H9 (cell line): ENCODE measurements at regions not wholly inside any gene's neighbourhood (a gene's known extent, or its start where the extent isn't known, plus 50 kb on each side); places are given as distances from the start of the nearest gene placed in this dataset.

Source experiments
- DNase-seq: peaks from one replicate; pipeline ENCODE4 v3.0.0-alpha.2; 2017
- H2AFZ ChIP-seq: one replicate; pipeline ENCODE4 v1.6.1; 2013; ENCODE audit warnings: mild to moderate bottlenecking, low read length, control low read depth, moderate library complexity
- H2AK5ac ChIP-seq: 2 replicates; pipeline ENCODE4 v1.6.1; 2013; ENCODE audit warnings: low read length, control low read depth, mixed read lengths; ENCODE audit not compliant: insufficient read length
- H2BK120ac ChIP-seq: one replicate; pipeline ENCODE4 v1.6.1; 2013; ENCODE audit warnings: low read depth, mild to moderate bottlenecking, low read length, control low read depth, inconsistent platforms; ENCODE audit not compliant: poor library complexity, severe bottlenecking
- H2BK12ac ChIP-seq: 2 replicates; pipeline ENCODE4 v1.6.1; 2013; ENCODE audit warnings: low read length, control low read depth, mixed read lengths, low read depth; ENCODE audit not compliant: insufficient read length
- H2BK15ac ChIP-seq: 2 replicates; pipeline ENCODE4 v1.6.1; 2013; ENCODE audit warnings: low read depth, low read length, control low read depth
- H2BK20ac ChIP-seq: one replicate; pipeline ENCODE4 v1.6.1; 2013; ENCODE audit warnings: low read depth, mild to moderate bottlenecking, low read length, control low read depth, inconsistent platforms; ENCODE audit not compliant: poor library complexity, severe bottlenecking
- H2BK5ac ChIP-seq: 2 replicates; pipeline ENCODE4 v1.6.1; 2013; ENCODE audit warnings: low read length, control low read depth, mixed read lengths; ENCODE audit not compliant: insufficient read length
- H3K14ac ChIP-seq: 2 replicates; pipeline ENCODE4 v1.6.1; 2013; ENCODE audit warnings: low read length, control low read depth; ENCODE audit not compliant: insufficient read depth
- H3K18ac ChIP-seq: 2 replicates; pipeline ENCODE4 v1.6.1; 2013; ENCODE audit warnings: low read depth, mild to moderate bottlenecking, mixed read lengths, low read length, control low read depth; ENCODE audit not compliant: insufficient read length
- H3K23ac ChIP-seq: 2 replicates; pipeline ENCODE4 v1.6.1; 2013; ENCODE audit warnings: low read length, control low read depth, mixed read lengths, low read depth; ENCODE audit not compliant: insufficient read length
- H3K23me2 ChIP-seq: 2 replicates; pipeline ENCODE4 v1.6.1; 2013; ENCODE audit warnings: low read depth, mild to moderate bottlenecking, mixed read lengths, low read length, control low read depth; ENCODE audit not compliant: insufficient read length, poor library complexity, severe bottlenecking
- H3K27ac ChIP-seq: 2 replicates; pipeline ENCODE4 v1.5.1; 2013; ENCODE audit warnings: low read length, control low read depth, mixed read lengths, low read depth; ENCODE audit not compliant: insufficient read length
- H3K27me3 ChIP-seq: 2 replicates; pipeline ENCODE4 v1.6.1; 2013; ENCODE audit warnings: low read length, control low read depth, inconsistent platforms; ENCODE audit not compliant: insufficient read depth
- H3K4ac ChIP-seq: 2 replicates; pipeline ENCODE4 v1.6.1; 2013; ENCODE audit warnings: low read depth, mild to moderate bottlenecking, control low read depth, inconsistent platforms, low read length, moderate library complexity
- H3K4me1 ChIP-seq: 2 replicates; pipeline ENCODE4 v1.6.1; 2013; ENCODE audit warnings: low read length, control low read depth, inconsistent platforms; ENCODE audit not compliant: insufficient read depth
- H3K4me2 ChIP-seq: 2 replicates; pipeline ENCODE4 v1.6.1; 2013; ENCODE audit warnings: low read length, control low read depth, mixed read lengths; ENCODE audit not compliant: insufficient read length, insufficient read depth
- H3K56ac ChIP-seq: 2 replicates; pipeline ENCODE4 v1.6.1; 2013; ENCODE audit warnings: low read depth, mild to moderate bottlenecking, mixed read lengths, low read length, control low read depth; ENCODE audit not compliant: insufficient read length
- H3K79me1 ChIP-seq: 2 replicates; pipeline ENCODE4 v1.6.1; 2013; ENCODE audit warnings: low read depth, mild to moderate bottlenecking, moderate library complexity, low read length, control low read depth, inconsistent platforms; ENCODE audit not compliant: insufficient read depth, poor library complexity, severe bottlenecking
- H3K79me2 ChIP-seq: 2 replicates; pipeline ENCODE4 v1.6.1; 2013; ENCODE audit warnings: low read length, control low read depth, inconsistent platforms; ENCODE audit not compliant: insufficient read depth
- H3K9ac ChIP-seq: 2 replicates; pipeline ENCODE4 v1.6.1; 2013; ENCODE audit warnings: low read length, control low read depth, mixed read lengths; ENCODE audit not compliant: insufficient read length; ENCODE audit errors: extremely low read depth
- H3K9me3 ChIP-seq: one replicate; pipeline ENCODE4 v1.6.1; 2013; ENCODE audit warnings: low read depth, low read length, inconsistent platforms; ENCODE audit not compliant: control insufficient read depth
- H3T11ph ChIP-seq: one replicate; pipeline ENCODE4 v1.6.1; 2013; ENCODE audit warnings: mild to moderate bottlenecking, low read length, control low read depth, inconsistent platforms
- H4K20me1 ChIP-seq: one replicate; pipeline ENCODE4 v1.6.1; 2013; ENCODE audit not compliant: control insufficient read depth, insufficient read length, insufficient read depth
- H4K5ac ChIP-seq: 2 replicates; pipeline ENCODE4 v1.6.1; 2013; ENCODE audit warnings: low read depth, mild to moderate bottlenecking, mixed read lengths, low read length, control low read depth; ENCODE audit not compliant: insufficient read length
- H4K8ac ChIP-seq: replicated peaks from 2 replicates; pipeline ENCODE4 v1.6.1; 2013; ENCODE audit warnings: low read length, control low read depth, mixed read lengths, low read depth; ENCODE audit not compliant: insufficient read length
- H4K91ac ChIP-seq: 2 replicates; pipeline ENCODE4 v1.6.1; 2013; ENCODE audit warnings: low read depth, mild to moderate bottlenecking, moderate library complexity, mixed read lengths, low read length, control low read depth; ENCODE audit not compliant: insufficient read length
- H3K27ac Mint-ChIP-seq, 3 experiments: 2 replicates in 2 of 3; 3 replicates in 1 of 3; pipeline ENCODE4 v1.8.0; 2020 to 2021; ENCODE audit warnings: mixed read lengths in 3 of 3, mild to moderate bottlenecking in 1 of 3, moderate library complexity in 1 of 3
- H3K27me3 Mint-ChIP-seq: 2 replicates; pipeline ENCODE4 v1.8.0; 2021; ENCODE audit warnings: low read depth, mild to moderate bottlenecking, moderate library complexity, mixed read lengths
- H3K36me3 Mint-ChIP-seq, 3 experiments: 2 replicates in 2 of 3; 3 replicates in 1 of 3; pipeline ENCODE4 v1.8.0; 2020 to 2021; ENCODE audit warnings: low read depth in 3 of 3, mixed read lengths in 3 of 3; ENCODE audit not compliant: insufficient read depth in 1 of 3
- H3K4me1 Mint-ChIP-seq, 2 experiments: 2 replicates each; pipeline ENCODE4 v1.8.0; 2020; ENCODE audit warnings: mixed read lengths in 2 of 2
- H3K4me3 Mint-ChIP-seq, 2 experiments: 2 replicates in 1 of 2; 3 replicates in 1 of 2; pipeline ENCODE4 v1.8.0; 2020 to 2021; ENCODE audit warnings: mild to moderate bottlenecking in 2 of 2, mixed read lengths in 2 of 2, moderate library complexity in 1 of 2
- H3K9me3 Mint-ChIP-seq, 2 experiments: 2 replicates in 1 of 2; 3 replicates in 1 of 2; pipeline ENCODE4 v1.8.0; 2020; ENCODE audit warnings: mild to moderate bottlenecking in 2 of 2, mixed read lengths in 2 of 2, moderate library complexity in 1 of 2
- CTCF ChIP-seq: fragments of 200-600 bp; sonication (generic); conservative IDR thresholded peaks from 3 replicates; pipeline ENCODE4 v1.8.0; 2021; ENCODE audit warnings: antibody characterized with exemption, mild to moderate bottlenecking
- WGBS: extraction: QIAGEN DNeasy Blood & Tissue Kit; methylation state at CpG from one replicate; pipeline ENCODE4 v1.1.7; 2013; ENCODE audit warnings: missing lambda C conversion rate, low lambda C conversion rate, mixed read lengths; ENCODE audit not compliant: insufficient read length; ENCODE audit errors: extremely low coverage; 5-methylcytosine and 5-hydroxymethylcytosine counted together

GRCh38 chr10:78617631-78618030 is 451.1 kb upstream of the ZMIZ1 start:
- no peak for DNase-seq
- H4K20me1 ChIP-seq: no peaks in the 10 kb centered on the region
- no peaks in the 10 kb centered on the region for H3K23me2 ChIP-seq
- H2AFZ ChIP-seq: no peak overlapping the region
- H3K4me2 ChIP-seq: no peak overlapping the region
- no peak for TF ChIP-seq CTCF
- no peaks in the 10 kb centered on the region for H3K79me1 ChIP-seq
- no peak overlapping the region for H2BK120ac ChIP-seq
- no peak overlapping the region for H3T11ph ChIP-seq
- no peak overlapping the region for H3K56ac ChIP-seq
- H2BK20ac ChIP-seq: no peak overlapping the region
- H2BK15ac ChIP-seq: no peak overlapping the region
- H3K18ac ChIP-seq: no peak overlapping the region
- H3K9ac ChIP-seq: no peak overlapping the region
- H3K27me3 ChIP-seq: no peaks in the 10 kb centered on the region
- no peaks in the 10 kb centered on the region for H3K4me1 ChIP-seq
- H3K27ac ChIP-seq: no peak overlapping the region
- H3K79me2 ChIP-seq: no peaks in the 10 kb centered on the region
- no peaks in the 10 kb centered on the region; a peak in 1 of 4 replicates for H3K4me1 Mint-ChIP-seq
- H2BK5ac ChIP-seq: no peak overlapping the region
- H3K27ac Mint-ChIP-seq: no peak overlapping the region
- H2AK5ac ChIP-seq: no peak overlapping the region
- H3K9me3 Mint-ChIP-seq: no peaks in the 10 kb centered on the region
- H4K8ac ChIP-seq: no peak overlapping the region
- no peak overlapping the region for H3K23ac ChIP-seq
- H3K14ac ChIP-seq: no peak overlapping the region
- no peak overlapping the region for H3K4me3 Mint-ChIP-seq
- no peak overlapping the region for H4K5ac ChIP-seq
- no peak overlapping the region for H2BK12ac ChIP-seq
- H3K9me3 ChIP-seq: no peaks in the 10 kb centered on the region
- H3K4ac ChIP-seq: no peak overlapping the region
- H3K27me3 Mint-ChIP-seq: peaks cover 26% of the 10 kb centered on the region
- no peaks in the 10 kb centered on the region for H3K36me3 Mint-ChIP-seq
- H4K91ac ChIP-seq: no peak overlapping the region
- WGBS: no CpG with 5 or more reads among the region's 5 CpGs
